DND-41 (cell line): ENCODE measurements at regions not wholly inside any gene's neighbourhood (a gene's known extent, or its start where the extent isn't known, plus 50 kb on each side); places are given as distances from the start of the nearest gene placed in this dataset.

Source experiments
- EZH2 ChIP-seq: IDR thresholded peaks from 3 replicates; pipeline ENCODE4 v1.6.1; 2012; ENCODE audit warnings: borderline replicate concordance, low read depth, mild to moderate bottlenecking, moderate library complexity, low read length, inconsistent platforms; ENCODE audit not compliant: severe bottlenecking
- TF ChIP-seq, protein P1 (sequence below): IDR thresholded peaks from 2 replicates; pipeline ENCODE4 v1.5.1; 2012; ENCODE audit warnings: borderline replicate concordance, low read length, moderate library complexity, mild to moderate bottlenecking; ENCODE audit not compliant: poor library complexity, severe bottlenecking; ENCODE audit errors: extremely low read depth

DNA sequence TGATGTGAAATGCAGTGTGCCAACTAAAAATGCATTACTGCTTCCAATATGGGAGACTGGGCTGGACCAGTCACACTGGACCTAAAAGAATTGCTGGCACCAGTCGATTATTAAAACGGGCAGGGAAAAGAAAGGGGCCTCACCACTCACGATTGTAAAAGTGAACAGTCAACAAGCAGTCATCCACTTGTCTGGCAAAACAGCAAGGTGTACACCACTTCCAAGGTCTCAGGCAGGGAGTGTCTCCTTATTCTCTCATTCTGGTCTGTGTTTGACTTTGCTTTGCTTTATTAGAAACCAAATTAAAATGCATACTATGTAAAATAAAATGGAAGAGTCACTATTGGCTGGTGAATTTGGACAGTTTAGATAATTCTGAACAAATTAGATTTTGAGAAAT lies 57.8 kb upstream of the TRPM3 start:
- no peak for TF ChIP-seq EZH2
- TF ChIP-seq, protein P1, sequence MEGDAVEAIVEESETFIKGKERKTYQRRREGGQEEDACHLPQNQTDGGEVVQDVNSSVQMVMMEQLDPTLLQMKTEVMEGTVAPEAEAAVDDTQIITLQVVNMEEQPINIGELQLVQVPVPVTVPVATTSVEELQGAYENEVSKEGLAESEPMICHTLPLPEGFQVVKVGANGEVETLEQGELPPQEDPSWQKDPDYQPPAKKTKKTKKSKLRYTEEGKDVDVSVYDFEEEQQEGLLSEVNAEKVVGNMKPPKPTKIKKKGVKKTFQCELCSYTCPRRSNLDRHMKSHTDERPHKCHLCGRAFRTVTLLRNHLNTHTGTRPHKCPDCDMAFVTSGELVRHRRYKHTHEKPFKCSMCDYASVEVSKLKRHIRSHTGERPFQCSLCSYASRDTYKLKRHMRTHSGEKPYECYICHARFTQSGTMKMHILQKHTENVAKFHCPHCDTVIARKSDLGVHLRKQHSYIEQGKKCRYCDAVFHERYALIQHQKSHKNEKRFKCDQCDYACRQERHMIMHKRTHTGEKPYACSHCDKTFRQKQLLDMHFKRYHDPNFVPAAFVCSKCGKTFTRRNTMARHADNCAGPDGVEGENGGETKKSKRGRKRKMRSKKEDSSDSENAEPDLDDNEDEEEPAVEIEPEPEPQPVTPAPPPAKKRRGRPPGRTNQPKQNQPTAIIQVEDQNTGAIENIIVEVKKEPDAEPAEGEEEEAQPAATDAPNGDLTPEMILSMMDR = no peak
